OCI-LY3 (cell line): ENCODE measurements at regions not wholly inside any gene's neighbourhood (a gene's known extent, or its start where the extent isn't known, plus 50 kb on each side); places are given as distances from the start of the nearest gene placed in this dataset.

Experiments used
- CTCF ChIP-seq: fragments of 200-600, 300-600 bp; sonication (generic); IDR thresholded peaks from 2 replicates; pipeline ENCODE4 v1.5.1; 2014; ENCODE audit warnings: antibody characterized with exemption, low read length, low read depth
- EZH2phosphoT487 ChIP-seq: fragments of 200-600 bp; shearing (Covaris generic); IDR thresholded peaks from 2 replicates; pipeline ENCODE4 v1.6.1; 2018; ENCODE audit warnings: antibody characterized with exemption, mixed run types, low read depth

GRCh38 chr11:70733327-70734325, 335.3 kb downstream of the CTTN start:
- TF ChIP-seq CTCF (no peak), EZH2phosphoT487 (no peak)
